IMR-90 (cell line): ENCODE measurements at regions not wholly inside any gene's neighbourhood (a gene's known extent, or its start where the extent isn't known, plus 50 kb on each side); places are given as distances from the start of the nearest gene placed in this dataset.

Experiments used
- ATAC-seq: fragments of 200-7000 bp; cut with Tn5 transposase; 2 replicates; pipeline ENCODE4 v1.9.1; 2020; ENCODE audit warnings: low read depth, mild to moderate bottlenecking, moderate library complexity
- BruUV-seq: library from RNA; stranded (reverse); fragments of 400-500 nt; replicated peaks from 2 replicates; lab custom pipeline; 2021; lab: Mats Ljungman, UMichigan
- CTCF ChIA-PET: fragments of 300-600 bp; formaldehyde crosslinking; extraction: SDS; loops from one replicate; lab custom pipeline; 2021; ENCODE audit warnings: antibody characterized with exemption; lab: Yijun Ruan, JAX
- POLR2A ChIA-PET: fragments of 300-600 bp; sonication (Branson Sonifier 250); formaldehyde crosslinking; loops from one replicate; lab custom pipeline; 2022; ENCODE audit warnings: antibody characterized with exemption; ENCODE audit not compliant: unreplicated experiment; lab: Charles Lee
- DNase-seq: peaks from one replicate; pipeline ENCODE4 v3.0.0; 2013
- H2AFZ ChIP-seq: replicated peaks from 2 replicates; pipeline ENCODE3; 2013; ENCODE audit warnings: low read length, mild to moderate bottlenecking; ENCODE audit not compliant: poor library complexity
- H2AK5ac ChIP-seq: 2 replicates; pipeline ENCODE4 v1.6.1; 2013; ENCODE audit warnings: low read depth, low read length, inconsistent platforms
- H2AK9ac ChIP-seq: replicated peaks from 2 replicates; pipeline ENCODE3; 2013; ENCODE audit warnings: mild to moderate bottlenecking, low read depth, low read length, moderate library complexity; ENCODE audit not compliant: poor library complexity
- H2BK120ac ChIP-seq: 2 replicates; pipeline ENCODE4 v1.6.1; 2013; ENCODE audit warnings: low read depth, low read length, inconsistent platforms
- H2BK15ac ChIP-seq: 3 replicates; pipeline ENCODE4 v1.6.1; 2013; ENCODE audit warnings: low read depth, low read length, inconsistent platforms
- H2BK20ac ChIP-seq: 2 replicates; pipeline ENCODE4 v1.6.1; 2013; ENCODE audit warnings: low read depth, mild to moderate bottlenecking, inconsistent platforms, low read length, moderate library complexity
- H2BK5ac ChIP-seq: 2 replicates; pipeline ENCODE4 v1.6.1; 2013; ENCODE audit warnings: mild to moderate bottlenecking, low read depth, low read length, inconsistent platforms; ENCODE audit not compliant: poor library complexity, severe bottlenecking
- H3K14ac ChIP-seq: replicated peaks from 2 replicates; pipeline ENCODE4 v1.6.1; 2013; ENCODE audit warnings: low read depth, low read length, inconsistent platforms
- H3K18ac ChIP-seq: 2 replicates; pipeline ENCODE4 v1.6.1; 2013; ENCODE audit warnings: low read depth, low read length, control low read depth
- H3K23ac ChIP-seq: 2 replicates; pipeline ENCODE4 v1.6.1; 2013; ENCODE audit warnings: low read depth, low read length, inconsistent platforms
- H3K27ac ChIP-seq: 2 replicates; pipeline ENCODE4 v1.5.1; 2013; ENCODE audit warnings: mild to moderate bottlenecking, control low read depth, low read length; ENCODE audit not compliant: insufficient read depth
- H3K27me3 ChIP-seq: 2 replicates; pipeline ENCODE4 v1.6.1; 2013; ENCODE audit warnings: low read length; ENCODE audit not compliant: control insufficient read depth, insufficient read depth
- H3K36me3 ChIP-seq: 2 replicates; pipeline ENCODE4 v1.6.1; 2013; ENCODE audit warnings: low read length, mixed read lengths; ENCODE audit not compliant: control insufficient read depth, insufficient read depth
- H3K4ac ChIP-seq: 2 replicates; pipeline ENCODE4 v1.6.1; 2013; ENCODE audit warnings: low read depth, low read length, inconsistent platforms
- H3K4me1 ChIP-seq: 2 replicates; pipeline ENCODE4 v1.6.1; 2013; ENCODE audit warnings: low read length, mixed read lengths; ENCODE audit not compliant: control insufficient read depth, insufficient read depth
- H3K4me2 ChIP-seq: 2 replicates; pipeline ENCODE4 v1.6.1; 2013; ENCODE audit warnings: low read depth, mild to moderate bottlenecking, control low read depth, low read length, moderate library complexity
- H3K4me3 ChIP-seq: 2 replicates; pipeline ENCODE4 v1.5.1; 2013; ENCODE audit warnings: low read depth, mild to moderate bottlenecking, control low read depth, low read length, moderate library complexity; ENCODE audit not compliant: insufficient read depth
- H3K56ac ChIP-seq: 2 replicates; pipeline ENCODE4 v1.6.1; 2013; ENCODE audit warnings: low read length, inconsistent platforms; ENCODE audit not compliant: insufficient read depth; ENCODE audit errors: extremely low read depth
- H3K79me1 ChIP-seq, 2 experiments: 2 replicates each; pipeline ENCODE4 v1.6.1; 2013; ENCODE audit warnings: low read length in 2 of 2, inconsistent platforms in 1 of 2, low read depth in 1 of 2
- H3K9ac ChIP-seq: 2 replicates; pipeline ENCODE4 v1.6.1; 2013; ENCODE audit warnings: low read depth, low read length, control low read depth
- H3K9me1 ChIP-seq: 2 replicates; pipeline ENCODE4 v1.6.1; 2013; ENCODE audit warnings: low read length, inconsistent platforms; ENCODE audit not compliant: insufficient read depth
- H3K9me3 ChIP-seq: 2 replicates; pipeline ENCODE4 v1.6.1; 2013; ENCODE audit warnings: low read length; ENCODE audit not compliant: control insufficient read depth, insufficient read depth
- H4K20me1 ChIP-seq: 2 replicates; pipeline ENCODE4 v1.6.1; 2013; ENCODE audit warnings: low read length, inconsistent platforms; ENCODE audit not compliant: insufficient read depth
- H4K5ac ChIP-seq: 2 replicates; pipeline ENCODE4 v1.6.1; 2013; ENCODE audit warnings: mild to moderate bottlenecking, low read depth, low read length, control low read depth
- H4K8ac ChIP-seq, 2 experiments: 2 replicates each; pipeline ENCODE4 v1.6.1; 2013; ENCODE audit warnings: low read depth in 2 of 2, low read length in 2 of 2, control low read depth in 1 of 2, inconsistent platforms in 1 of 2
- H4K91ac ChIP-seq: 2 replicates; pipeline ENCODE4 v1.6.1; 2013; ENCODE audit warnings: low read depth, low read length, inconsistent platforms; ENCODE audit not compliant: insufficient read depth
- BHLHE40 ChIP-seq: fragments of 150-350 bp; IDR thresholded peaks from 2 replicates; pipeline ENCODE4 v1.6.1; 2016; ENCODE audit warnings: mild to moderate bottlenecking, low read depth, low read length
- CEBPB ChIP-seq: IDR thresholded peaks from 2 replicates; pipeline ENCODE4 v1.6.1; 2012; ENCODE audit warnings: low read depth, low read length, improper control_type of control experiment
- CHD1 ChIP-seq: IDR thresholded peaks from 2 replicates; pipeline ENCODE4 v1.6.1; 2012; ENCODE audit warnings: low read depth, low read length, improper control_type of control experiment
- FOS ChIP-seq: fragments of 150-350 bp; IDR thresholded peaks from 2 replicates; pipeline ENCODE4 v1.6.1; 2016; ENCODE audit warnings: low read depth, low read length
- MAFK ChIP-seq: IDR thresholded peaks from 2 replicates; pipeline ENCODE4 v1.6.1; 2012; ENCODE audit warnings: low read depth, low read length, improper control_type of control experiment
- MAZ ChIP-seq: IDR thresholded peaks from 2 replicates; pipeline ENCODE4 v1.6.1; 2012; ENCODE audit warnings: low read depth, mild to moderate bottlenecking, low read length, improper control_type of control experiment, moderate library complexity, borderline replicate concordance
- MXI1 ChIP-seq: IDR thresholded peaks from 2 replicates; pipeline ENCODE4 v1.6.1; 2012; ENCODE audit warnings: low read depth, mild to moderate bottlenecking, low read length, moderate library complexity, borderline replicate concordance
- NFE2L2 ChIP-seq: fragments of 150-350 bp; IDR thresholded peaks from 2 replicates; pipeline ENCODE4 v1.6.1; 2016; ENCODE audit warnings: low read depth, mild to moderate bottlenecking, low read length
- POLR2A ChIP-seq: IDR thresholded peaks from 2 replicates; pipeline ENCODE4 v1.6.1; 2012; ENCODE audit warnings: mild to moderate bottlenecking, low read depth, low read length
- RAD21 ChIP-seq: IDR thresholded peaks from 2 replicates; pipeline ENCODE4 v1.6.1; 2012; ENCODE audit warnings: low read length, improper control_type of control experiment
- RCOR1 ChIP-seq: IDR thresholded peaks from 2 replicates; pipeline ENCODE4 v1.6.1; 2012; ENCODE audit warnings: mild to moderate bottlenecking, low read length, improper control_type of control experiment; ENCODE audit not compliant: insufficient replicate concordance
- RFX5 ChIP-seq: IDR thresholded peaks from 2 replicates; pipeline ENCODE4 v1.8.0; 2012; ENCODE audit warnings: low read depth, mild to moderate bottlenecking, low read length, moderate library complexity
- SMC3 ChIP-seq: fragments of 150-350 bp; IDR thresholded peaks from 2 replicates; pipeline ENCODE4 v1.6.1; 2016; ENCODE audit warnings: low read depth, mild to moderate bottlenecking, antibody characterized with exemption, low read length, moderate library complexity
- WGBS, 2 experiments: methylation state at CpG; one replicate each; pipeline versions ENCODE4 v1.1.5 to v1.1.7; 2013; ENCODE audit warnings: missing lambda C conversion rate in 2 of 2; ENCODE audit not compliant: insufficient read length in 1 of 2; ENCODE audit errors: extremely low coverage in 2 of 2; 5-methylcytosine and 5-hydroxymethylcytosine counted together
- dilution Hi-C: fragments of 300-500 bp; cut with HindIII; formaldehyde crosslinking; loops from one replicate; pipeline ENCODE4 v1.14.3; 2018; ENCODE audit warnings: low sequenced_read_pairs; ENCODE audit not compliant: unreplicated experiment
- in situ Hi-C: fragments of 300-500 bp; cut with MboI; formaldehyde crosslinking; loops from 3 replicates; pipeline ENCODE4 v1.14.3; 2019; ENCODE audit warnings: low sequenced_read_pairs, inconsistent platforms, mixed read lengths
- intact Hi-C: fragments of 100-400 bp; cut with micrococcal nuclease; formaldehyde crosslinking; loops from 2 replicates; pipeline ENCODE4 v1.10.0; 2022
- TF ChIP-seq, protein P1 (sequence below): conservative IDR thresholded peaks from 2 replicates; pipeline ENCODE4 v1.5.1; 2012; ENCODE audit warnings: mild to moderate bottlenecking, low read depth, low read length, improper control_type of control experiment
- TF ChIP-seq, protein P2 (sequence below): fragments of 150-350 bp; IDR thresholded peaks from 2 replicates; pipeline ENCODE4 v1.6.1; 2017; ENCODE audit warnings: mild to moderate bottlenecking, antibody characterized with exemption, low read length, low read depth
- TF ChIP-seq, protein P3 (sequence below): fragments of 150-350 bp; IDR thresholded peaks from 2 replicates; pipeline ENCODE4 v1.6.1; 2016; ENCODE audit warnings: low read depth, mild to moderate bottlenecking, low read length, moderate library complexity, borderline replicate concordance

DNA sequence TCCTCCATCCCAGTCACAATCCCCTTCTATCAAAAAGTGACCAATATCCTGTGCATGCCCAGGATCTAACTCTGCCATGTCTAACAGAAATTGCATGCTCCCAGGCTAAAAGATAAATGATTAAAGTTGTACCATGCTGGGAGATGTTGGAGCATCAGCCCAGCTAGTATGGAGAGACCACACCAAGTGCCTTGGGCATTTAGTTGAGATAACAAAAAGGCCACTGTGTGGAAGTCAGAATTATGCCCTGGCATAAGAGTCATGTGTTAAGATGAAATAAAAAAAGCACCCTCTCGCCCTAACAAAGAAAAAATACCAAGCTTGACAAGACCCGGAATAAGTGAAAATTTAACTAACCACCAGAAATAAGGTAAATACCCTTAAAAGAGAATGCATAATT lies 155.9 kb upstream of the CENPE start:
- dilution Hi-C loops, result no loop called here
- Histone ChIP-seq H2AFZ (no peak overlapping the region), H3K4me2 (no peak overlapping the region), H3K4me1 (no peaks in the 10 kb centered on the region), H2BK15ac (no peak overlapping the region), H3K4me3 (no peak overlapping the region), H3K79me1 (no peaks in the 10 kb centered on the region), H3K36me3 (no peaks in the 10 kb centered on the region), H4K5ac (no peak overlapping the region), H3K27ac (no peak overlapping the region), H2AK9ac (no peak overlapping the region), H3K14ac (no peak overlapping the region), H4K20me1 (no peaks in the 10 kb centered on the region), H3K23ac (no peak overlapping the region), H2BK5ac (no peak overlapping the region), H2BK20ac (no peak overlapping the region), H2BK120ac (no peak overlapping the region), H4K91ac (no peak overlapping the region), H3K9me3 (0 out of 2 replicates have a peak, but pooled peaks cover 3% of the 10 kb centered on the region), H3K56ac (no peak overlapping the region), H3K9me1 (no peaks in the 10 kb centered on the region), H3K9ac (no peak overlapping the region), H3K27me3 (no peaks in the 10 kb centered on the region), H2AK5ac (no peak overlapping the region), H4K8ac (no peak overlapping the region), H3K18ac (no peak overlapping the region), H3K4ac (no peak overlapping the region)
- CTCF ChIA-PET, result no interaction called here
- ATAC-seq (no peak), DNase-seq (no peak)
- in situ Hi-C loops, result no loop called here
- no peak for TF ChIP-seq RFX5
- TF ChIP-seq POLR2A, result no peak
- TF ChIP-seq RCOR1, result no peak
- no peak for TF ChIP-seq CHD1
- TF ChIP-seq, protein P1, sequence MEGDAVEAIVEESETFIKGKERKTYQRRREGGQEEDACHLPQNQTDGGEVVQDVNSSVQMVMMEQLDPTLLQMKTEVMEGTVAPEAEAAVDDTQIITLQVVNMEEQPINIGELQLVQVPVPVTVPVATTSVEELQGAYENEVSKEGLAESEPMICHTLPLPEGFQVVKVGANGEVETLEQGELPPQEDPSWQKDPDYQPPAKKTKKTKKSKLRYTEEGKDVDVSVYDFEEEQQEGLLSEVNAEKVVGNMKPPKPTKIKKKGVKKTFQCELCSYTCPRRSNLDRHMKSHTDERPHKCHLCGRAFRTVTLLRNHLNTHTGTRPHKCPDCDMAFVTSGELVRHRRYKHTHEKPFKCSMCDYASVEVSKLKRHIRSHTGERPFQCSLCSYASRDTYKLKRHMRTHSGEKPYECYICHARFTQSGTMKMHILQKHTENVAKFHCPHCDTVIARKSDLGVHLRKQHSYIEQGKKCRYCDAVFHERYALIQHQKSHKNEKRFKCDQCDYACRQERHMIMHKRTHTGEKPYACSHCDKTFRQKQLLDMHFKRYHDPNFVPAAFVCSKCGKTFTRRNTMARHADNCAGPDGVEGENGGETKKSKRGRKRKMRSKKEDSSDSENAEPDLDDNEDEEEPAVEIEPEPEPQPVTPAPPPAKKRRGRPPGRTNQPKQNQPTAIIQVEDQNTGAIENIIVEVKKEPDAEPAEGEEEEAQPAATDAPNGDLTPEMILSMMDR, result no peak
- TF ChIP-seq, protein P2, sequence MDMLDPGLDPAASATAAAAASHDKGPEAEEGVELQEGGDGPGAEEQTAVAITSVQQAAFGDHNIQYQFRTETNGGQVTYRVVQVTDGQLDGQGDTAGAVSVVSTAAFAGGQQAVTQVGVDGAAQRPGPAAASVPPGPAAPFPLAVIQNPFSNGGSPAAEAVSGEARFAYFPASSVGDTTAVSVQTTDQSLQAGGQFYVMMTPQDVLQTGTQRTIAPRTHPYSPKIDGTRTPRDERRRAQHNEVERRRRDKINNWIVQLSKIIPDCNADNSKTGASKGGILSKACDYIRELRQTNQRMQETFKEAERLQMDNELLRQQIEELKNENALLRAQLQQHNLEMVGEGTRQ, result no peak
- no peak for TF ChIP-seq SMC3
- TF ChIP-seq CEBPB, result no peak
- no peak for TF ChIP-seq BHLHE40
- no peak for TF ChIP-seq NFE2L2
- TF ChIP-seq FOS, result no peak
- no peak for TF ChIP-seq MXI1
- no peak for TF ChIP-seq MAFK
- TF ChIP-seq, protein P3, sequence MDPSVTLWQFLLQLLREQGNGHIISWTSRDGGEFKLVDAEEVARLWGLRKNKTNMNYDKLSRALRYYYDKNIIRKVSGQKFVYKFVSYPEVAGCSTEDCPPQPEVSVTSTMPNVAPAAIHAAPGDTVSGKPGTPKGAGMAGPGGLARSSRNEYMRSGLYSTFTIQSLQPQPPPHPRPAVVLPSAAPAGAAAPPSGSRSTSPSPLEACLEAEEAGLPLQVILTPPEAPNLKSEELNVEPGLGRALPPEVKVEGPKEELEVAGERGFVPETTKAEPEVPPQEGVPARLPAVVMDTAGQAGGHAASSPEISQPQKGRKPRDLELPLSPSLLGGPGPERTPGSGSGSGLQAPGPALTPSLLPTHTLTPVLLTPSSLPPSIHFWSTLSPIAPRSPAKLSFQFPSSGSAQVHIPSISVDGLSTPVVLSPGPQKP, result no peak
- no peak for TF ChIP-seq MAZ
- TF ChIP-seq RAD21, result no peak
- POLR2A ChIA-PET, result no interaction called here
- WGBS, 2 experiments, result no CpG with 5 or more reads among the region's 2 CpGs
- no TSS peak for BruUV-seq
- intact Hi-C loops, result no loop called here
